IMR-90 (cell line): ENCODE measurements at regions not wholly inside any gene's neighbourhood (a gene's known extent, or its start where the extent isn't known, plus 50 kb on each side); places are given as distances from the start of the nearest gene placed in this dataset.

Source experiments
- BHLHE40 ChIP-seq: fragments of 150-350 bp; IDR thresholded peaks from 2 replicates; pipeline ENCODE4 v1.6.1; 2016; ENCODE audit warnings: mild to moderate bottlenecking, low read depth, low read length
- CHD1 ChIP-seq: IDR thresholded peaks from 2 replicates; pipeline ENCODE4 v1.6.1; 2012; ENCODE audit warnings: low read depth, low read length, improper control_type of control experiment
- CTCF ChIP-seq: conservative IDR thresholded peaks from 2 replicates; pipeline ENCODE4 v1.5.1; 2012; ENCODE audit warnings: mild to moderate bottlenecking, low read depth, low read length, improper control_type of control experiment
- ELK1 ChIP-seq: fragments of 150-350 bp; IDR thresholded peaks from 2 replicates; pipeline ENCODE4 v1.6.1; 2016; ENCODE audit warnings: low read depth, mild to moderate bottlenecking, low read length, moderate library complexity, borderline replicate concordance
- FOS ChIP-seq: fragments of 150-350 bp; IDR thresholded peaks from 2 replicates; pipeline ENCODE4 v1.6.1; 2016; ENCODE audit warnings: low read depth, low read length
- MAFK ChIP-seq: IDR thresholded peaks from 2 replicates; pipeline ENCODE4 v1.6.1; 2012; ENCODE audit warnings: low read depth, low read length, improper control_type of control experiment
- MAZ ChIP-seq: IDR thresholded peaks from 2 replicates; pipeline ENCODE4 v1.6.1; 2012; ENCODE audit warnings: low read depth, mild to moderate bottlenecking, low read length, improper control_type of control experiment, moderate library complexity, borderline replicate concordance
- MXI1 ChIP-seq: IDR thresholded peaks from 2 replicates; pipeline ENCODE4 v1.6.1; 2012; ENCODE audit warnings: low read depth, mild to moderate bottlenecking, low read length, moderate library complexity, borderline replicate concordance
- POLR2A ChIP-seq: IDR thresholded peaks from 2 replicates; pipeline ENCODE4 v1.6.1; 2012; ENCODE audit warnings: mild to moderate bottlenecking, low read depth, low read length
- RAD21 ChIP-seq: IDR thresholded peaks from 2 replicates; pipeline ENCODE4 v1.6.1; 2012; ENCODE audit warnings: low read length, improper control_type of control experiment
- RCOR1 ChIP-seq: IDR thresholded peaks from 2 replicates; pipeline ENCODE4 v1.6.1; 2012; ENCODE audit warnings: mild to moderate bottlenecking, low read length, improper control_type of control experiment; ENCODE audit not compliant: insufficient replicate concordance
- RFX5 ChIP-seq: IDR thresholded peaks from 2 replicates; pipeline ENCODE4 v1.8.0; 2012; ENCODE audit warnings: low read depth, mild to moderate bottlenecking, low read length, moderate library complexity
- SMC3 ChIP-seq: fragments of 150-350 bp; IDR thresholded peaks from 2 replicates; pipeline ENCODE4 v1.6.1; 2016; ENCODE audit warnings: low read depth, mild to moderate bottlenecking, antibody characterized with exemption, low read length, moderate library complexity
- USF2 ChIP-seq: fragments of 150-350 bp; IDR thresholded peaks from 2 replicates; pipeline ENCODE4 v1.6.1; 2017; ENCODE audit warnings: mild to moderate bottlenecking, antibody characterized with exemption, low read length, low read depth

GRCh38 chr1:173127369-173128307 lies 76.9 kb upstream of the TNFSF18 start:
- TF ChIP-seq CTCF (no peak), USF2 (no peak), MAZ (no peak), POLR2A (no peak), RAD21 (no peak), MAFK (no peak), MXI1 (no peak), RFX5 (no peak), SMC3 (no peak), RCOR1 (no peak), CHD1 (no peak), FOS (no peak), ELK1 (no peak), BHLHE40 (no peak)
